Upper lobe of left lung (tissue), 4 donors: ENCODE measurements at regions not wholly inside any gene's neighbourhood (a gene's known extent, or its start where the extent isn't known, plus 50 kb on each side); places are given as distances from the start of the nearest gene placed in this dataset.

Source experiments
- CTCF ChIP-seq, 6 experiments: fragments of 450-650 bp in 4 of 6; fragments of 200-600 bp in 2 of 6; sonication (generic) in 2 of 6; IDR thresholded peaks; one replicate each; pipeline ENCODE4 v1.5.1; 2016 to 2019; ENCODE audit warnings: antibody characterized with exemption in 6 of 6
- POLR2AphosphoS5 ChIP-seq, 2 donors: sonication (generic); formaldehyde crosslinking; IDR thresholded peaks; one replicate each; pipeline ENCODE4 v1.5.1; 2017; ENCODE audit warnings: antibody characterized with exemption in 2 of 2

- TF ChIP-seq CTCF (IDR thresholded peaks at IDR 0.05) (no peak), POLR2AphosphoS5 (IDR thresholded peaks at IDR 0.05) (no peak)
Observed at GRCh38 chrX:35741142-35741541, 57.0 kb upstream of the MAGEB16 start.
